Adipocyte (in vitro differentiated cells): ENCODE measurements at regions not wholly inside any gene's neighbourhood (a gene's known extent, or its start where the extent isn't known, plus 50 kb on each side); places are given as distances from the start of the nearest gene placed in this dataset.

Source experiments
- DNase-seq: peaks from one replicate; pipeline ENCODE4 v3.0.0-alpha.2; 2015; ENCODE audit warnings: low read depth
- H3K27me3 ChIP-seq: replicated peaks from 2 replicates; pipeline ENCODE4 v1.7.0; 2013; ENCODE audit warnings: mild to moderate bottlenecking, low read length, moderate library complexity; ENCODE audit not compliant: control insufficient read depth, insufficient read depth
- H3K36me3 ChIP-seq: 2 replicates; pipeline ENCODE4 v1.7.0; 2013; ENCODE audit warnings: low read length, mild to moderate bottlenecking, moderate library complexity; ENCODE audit not compliant: control insufficient read depth, insufficient read depth, severe bottlenecking
- H3K4me1 ChIP-seq: 2 replicates; pipeline ENCODE4 v1.7.0; 2013; ENCODE audit warnings: mild to moderate bottlenecking, low read length, moderate library complexity; ENCODE audit not compliant: control insufficient read depth, insufficient read depth
- H3K4me3 ChIP-seq: 2 replicates; pipeline ENCODE4 v1.7.0; 2013; ENCODE audit warnings: mild to moderate bottlenecking, low read length, moderate library complexity
- H3K9ac ChIP-seq: 2 replicates; pipeline ENCODE4 v1.7.0; 2013; ENCODE audit warnings: mild to moderate bottlenecking, low read length, moderate library complexity
- H3K9me3 ChIP-seq: 2 replicates; pipeline ENCODE4 v1.7.0; 2013; ENCODE audit warnings: mild to moderate bottlenecking, low read length, moderate library complexity; ENCODE audit not compliant: control insufficient read depth

GRCh38 chr7:123401295-123401694, 133.1 kb downstream of the IQUB start:
- H3K9me3 ChIP-seq = no peaks in the 10 kb centered on the region
- DNase-seq = no peak
- no peaks in the 10 kb centered on the region for H3K36me3 ChIP-seq
- H3K27me3 ChIP-seq = no peaks in the 10 kb centered on the region
- H3K4me1 ChIP-seq = no peaks in the 10 kb centered on the region
- no peak overlapping the region for H3K9ac ChIP-seq
- no peak overlapping the region for H3K4me3 ChIP-seq

GRCh38 chr7:123400196-123400595, 134.2 kb downstream of the IQUB start:
- H3K4me1 ChIP-seq = no peaks in the 10 kb centered on the region
- no peak for DNase-seq
- H3K27me3 ChIP-seq = no peaks in the 10 kb centered on the region
- H3K36me3 ChIP-seq = no peaks in the 10 kb centered on the region
- no peak overlapping the region for H3K9ac ChIP-seq
- H3K4me3 ChIP-seq = no peak overlapping the region
- no peaks in the 10 kb centered on the region for H3K9me3 ChIP-seq

- no peaks in the 10 kb centered on the region for H3K36me3 ChIP-seq
- H3K9me3 ChIP-seq = no peaks in the 10 kb centered on the region
- H3K9ac ChIP-seq = no peak overlapping the region
- no peaks in the 10 kb centered on the region for H3K27me3 ChIP-seq
- DNase-seq = no peak
- no peaks in the 10 kb centered on the region for H3K4me1 ChIP-seq
- no peak overlapping the region for H3K4me3 ChIP-seq
Observed at GRCh38 chr7:123398921-123399320, 135.5 kb downstream of the IQUB start.

GRCh38 chr7:123397746-123398338, 136.6 kb downstream of the IQUB start:
- no peak overlapping the region for H3K4me3 ChIP-seq
- H3K4me1 ChIP-seq = no peaks in the 10 kb centered on the region
- no peak for DNase-seq
- no peaks in the 10 kb centered on the region for H3K36me3 ChIP-seq
- no peak overlapping the region for H3K9ac ChIP-seq
- no peaks in the 10 kb centered on the region for H3K9me3 ChIP-seq
- H3K27me3 ChIP-seq = no peaks in the 10 kb centered on the region

GRCh38 chr7:123393623-123394022, 140.8 kb downstream of the IQUB start:
- H3K27me3 ChIP-seq = no peaks in the 10 kb centered on the region
- no peaks in the 10 kb centered on the region for H3K4me1 ChIP-seq
- H3K9me3 ChIP-seq = no peaks in the 10 kb centered on the region
- H3K4me3 ChIP-seq = no peak overlapping the region
- H3K9ac ChIP-seq = no peak overlapping the region
- no peaks in the 10 kb centered on the region for H3K36me3 ChIP-seq
- no peak for DNase-seq

GRCh38 chr7:123372368-123372767, 162.0 kb downstream of the IQUB start:
- no peak for DNase-seq
- no peaks in the 10 kb centered on the region for H3K27me3 ChIP-seq
- H3K4me3 ChIP-seq = no peak overlapping the region
- no peak overlapping the region for H3K9ac ChIP-seq
- H3K36me3 ChIP-seq = no peaks in the 10 kb centered on the region
- no peaks in the 10 kb centered on the region for H3K9me3 ChIP-seq
- peaks cover 10% of the 10 kb centered on the region for H3K4me1 ChIP-seq

- DNase-seq = peak; percentile 43
Observed at GRCh38 chr7:123367484-123368122, 166.8 kb downstream of the IQUB start.

GRCh38 chr7:123367031-123367430, 167.3 kb upstream of the SLC13A1 start:
- Histone ChIP-seq H3K9ac (no peak overlapping the region), H3K36me3 (no peaks in the 10 kb centered on the region)
- no peak for DNase-seq

More at GRCh38 chr7:123367484-123368122, 166.8 kb downstream of the IQUB start:
- peaks cover 6% of the 10 kb centered on the region for H3K4me1 ChIP-seq
- no peaks in the 10 kb centered on the region for H3K36me3 ChIP-seq
- H3K9me3 ChIP-seq = no peaks in the 10 kb centered on the region
- H3K9ac ChIP-seq = no peak overlapping the region
- no peak overlapping the region for H3K4me3 ChIP-seq
- no peaks in the 10 kb centered on the region for H3K27me3 ChIP-seq

GRCh38 chr7:123366626-123367025, 166.9 kb upstream of the SLC13A1 start:
- Histone ChIP-seq H3K36me3 (no peaks in the 10 kb centered on the region), H3K9ac (no peak overlapping the region), H3K4me1 (peaks cover 2% of the 10 kb centered on the region), H3K27me3 (no peaks in the 10 kb centered on the region), H3K9me3 (no peaks in the 10 kb centered on the region), H3K4me3 (no peak overlapping the region)
- DNase-seq = no peak

More at GRCh38 chr7:123367031-123367430, 167.3 kb upstream of the SLC13A1 start:
- Histone ChIP-seq H3K9me3 (no peaks in the 10 kb centered on the region), H3K4me3 (no peak overlapping the region), H3K4me1 (peaks cover 6% of the 10 kb centered on the region), H3K27me3 (no peaks in the 10 kb centered on the region)

GRCh38 chr7:123360631-123361030, 160.9 kb upstream of the SLC13A1 start:
- Histone ChIP-seq H3K9me3 (no peaks in the 10 kb centered on the region), H3K4me1 (no peaks in the 10 kb centered on the region), H3K27me3 (no peaks in the 10 kb centered on the region), H3K4me3 (no peak overlapping the region), H3K9ac (no peak overlapping the region), H3K36me3 (no peaks in the 10 kb centered on the region)
- DNase-seq = no peak

- Histone ChIP-seq H3K9ac (no peak overlapping the region), H3K4me3 (no peak overlapping the region), H3K27me3 (no peaks in the 10 kb centered on the region), H3K9me3 (no peaks in the 10 kb centered on the region), H3K36me3 (no peaks in the 10 kb centered on the region), H3K4me1 (no peaks in the 10 kb centered on the region)
- no peak for DNase-seq
Observed at GRCh38 chr7:123355576-123356190, 155.9 kb upstream of the SLC13A1 start.
